ENCODE measurements at regions not wholly inside any gene's neighbourhood (a gene's known extent, or its start where the extent isn't known, plus 50 kb on each side); places are given as distances from the start of the nearest gene placed in this dataset.

- no peak overlapping the region for H3T11ph ChIP-seq (ENCODE audit: low read length)
- H2BK15ac ChIP-seq (ENCODE audit: low read depth, low read length), result no peak overlapping the region
- H2BK120ac ChIP-seq (ENCODE audit: low read depth, low read length, poor library complexity, severe bottlenecking), result no peak overlapping the region
Measured at GRCh38 chr3:104819333-104819732, 547.4 kb upstream of the ALCAM start.

More at GRCh38 chr3:104819333-104819732, 547.4 kb upstream of the ALCAM start:
- Mint-ChIP-seq H3K27me3 (ENCODE audit: low read depth) (no peaks in the 10 kb centered on the region; the same call in 1 of the 2 replicates), H3K9me3 (peaks cover 40% of the 10 kb centered on the region in 2 experiments), H3K4me1 (peaks cover 22 to 23% of the 10 kb centered on the region in 2 experiments), H3K4me3 (no peak overlapping the region), H3K27ac (no peak overlapping the region), H3K36me3 (ENCODE audit: insufficient read depth in 1 of 3, low read depth in 3 of 3) (peaks cover 33 to 46% (median 35%) of the 10 kb centered on the region in 3 experiments)
- Histone ChIP-seq H4K20me1 (ENCODE audit: control insufficient read depth, insufficient read depth, insufficient read length) (no peaks in the 10 kb centered on the region), H2AK5ac (ENCODE audit: insufficient read length, low read length) (no peak overlapping the region), H2AFZ (ENCODE audit: low read length) (no peak overlapping the region), H3K4me1 (ENCODE audit: insufficient read depth, low read length) (no peaks in the 10 kb centered on the region; the same call in 1 of the 2 replicates), H3K4ac (ENCODE audit: low read depth, low read length) (no peak overlapping the region), H3K79me1 (ENCODE audit: insufficient read depth, low read depth, low read length, poor library complexity, severe bottlenecking) (no peaks in the 10 kb centered on the region), H3K79me2 (ENCODE audit: insufficient read depth, low read length) (no peaks in the 10 kb centered on the region), H3K14ac (ENCODE audit: insufficient read depth, low read length) (no peak overlapping the region), H3K9me3 (ENCODE audit: control insufficient read depth, low read depth, low read length) (peaks cover 16% of the 10 kb centered on the region), H2BK20ac (ENCODE audit: low read depth, low read length, poor library complexity, severe bottlenecking) (no peak overlapping the region), H3K23ac (ENCODE audit: insufficient read length, low read depth, low read length) (no peak overlapping the region), H2BK12ac (ENCODE audit: insufficient read length, low read depth, low read length) (no peak overlapping the region), H3K27ac (ENCODE audit: insufficient read length, low read depth, low read length) (no peak overlapping the region), H3K4me2 (ENCODE audit: insufficient read depth, insufficient read length, low read length) (no peak overlapping the region), H2BK5ac (ENCODE audit: insufficient read length, low read length) (no peak overlapping the region), H3K27me3 (ENCODE audit: insufficient read depth, low read length) (no peaks in the 10 kb centered on the region), H4K5ac (ENCODE audit: insufficient read length, low read depth, low read length) (no peak overlapping the region), H3K56ac (ENCODE audit: insufficient read length, low read depth, low read length) (no peak overlapping the region), H3K23me2 (ENCODE audit: insufficient read length, low read depth, low read length, poor library complexity, severe bottlenecking) (no peaks in the 10 kb centered on the region), H4K91ac (ENCODE audit: insufficient read length, low read depth, low read length) (no peak overlapping the region), H3K18ac (ENCODE audit: insufficient read length, low read depth, low read length) (no peak overlapping the region), H4K8ac (replicated peaks; ENCODE audit: insufficient read length, low read depth, low read length) (no peak overlapping the region), H3K9ac (ENCODE audit: extremely low read depth, insufficient read length, low read length) (no peak overlapping the region)
- no CpG with 5 or more reads among the region's 2 CpGs for WGBS (ENCODE audit: extremely low coverage, insufficient read length, low lambda C conversion rate)
- DNase-seq, result no peak
- TF ChIP-seq CTCF (conservative IDR thresholded peaks at IDR 0.05), result no peak
